ENCODE measurements at regions not wholly inside any gene's neighbourhood (a gene's known extent, or its start where the extent isn't known, plus 50 kb on each side); places are given as distances from the start of the nearest gene placed in this dataset.

- DNase-seq (ENCODE audit: low read depth), result no peak
Measured at GRCh38 chr13:108360139-108360538, 90.6 kb downstream of the TNFSF13B start.

- DNase-seq (ENCODE audit: low read depth), result no peak
Measured at GRCh38 chr13:108361769-108362168, 92.3 kb downstream of the TNFSF13B start.

- no peak for DNase-seq (ENCODE audit: low read depth)
Measured at GRCh38 chr13:108363666-108364065, 94.1 kb downstream of the TNFSF13B start.

GRCh38 chr13:108365255-108365654 is 95.7 kb downstream of the TNFSF13B start:
- DNase-seq (ENCODE audit: low read depth), result no peak

- no peak for DNase-seq (ENCODE audit: low read depth)
Measured at GRCh38 chr13:108368250-108368905, 98.9 kb downstream of the TNFSF13B start.

- DNase-seq (ENCODE audit: low read depth), result no peak
Measured at GRCh38 chr13:108369412-108369811, 99.9 kb downstream of the TNFSF13B start.

GRCh38 chr13:108375034-108375433 is 105.5 kb downstream of the TNFSF13B start:
- DNase-seq (ENCODE audit: low read depth), result no peak

GRCh38 chr13:108375772-108376171 is 106.3 kb downstream of the TNFSF13B start:
- DNase-seq (ENCODE audit: low read depth), result no peak

GRCh38 chr13:108376308-108376707 is 106.8 kb downstream of the TNFSF13B start:
- DNase-seq (ENCODE audit: low read depth), result no peak

- DNase-seq (ENCODE audit: low read depth), result no peak
Measured at GRCh38 chr13:108377646-108378206, 108.2 kb downstream of the TNFSF13B start.

- no peak for DNase-seq (ENCODE audit: low read depth)
Measured at GRCh38 chr13:108383667-108384066, 114.1 kb downstream of the TNFSF13B start.

GRCh38 chr13:108387156-108387555 is 117.6 kb downstream of the TNFSF13B start:
- no peak for DNase-seq (ENCODE audit: low read depth)

- no peak for DNase-seq (ENCODE audit: low read depth)
Measured at GRCh38 chr13:108402850-108403249, 133.3 kb downstream of the TNFSF13B start.

- DNase-seq (ENCODE audit: low read depth), result no peak
Measured at GRCh38 chr13:108407495-108407894, 138.0 kb downstream of the TNFSF13B start.

GRCh38 chr13:108408672-108409071 is 139.2 kb downstream of the TNFSF13B start:
- no peak for DNase-seq (ENCODE audit: low read depth)

GRCh38 chr13:108409730-108410129 is 140.2 kb downstream of the TNFSF13B start:
- DNase-seq (ENCODE audit: low read depth), result no peak

GRCh38 chr13:108419768-108420167 is 150.2 kb downstream of the TNFSF13B start:
- DNase-seq (ENCODE audit: low read depth), result no peak

GRCh38 chr13:108425056-108425455 is 155.5 kb downstream of the TNFSF13B start:
- peak; percentile 13 for DNase-seq (ENCODE audit: low read depth)

- no peak for DNase-seq (ENCODE audit: low read depth)
Measured at GRCh38 chr13:108426893-108427292, 157.4 kb downstream of the TNFSF13B start.

GRCh38 chr13:108427355-108427754 is 157.8 kb downstream of the TNFSF13B start:
- DNase-seq (ENCODE audit: low read depth), result no peak

GRCh38 chr13:108428691-108429090 is 159.2 kb downstream of the TNFSF13B start:
- no peak for DNase-seq (ENCODE audit: low read depth)

- no peak for DNase-seq (ENCODE audit: low read depth)
Measured at GRCh38 chr13:108433976-108434755, 164.6 kb downstream of the TNFSF13B start.
